ENCODE measurements at regions not wholly inside any gene's neighbourhood (a gene's known extent, or its start where the extent isn't known, plus 50 kb on each side); places are given as distances from the start of the nearest gene placed in this dataset.

- 84% methylated on average over 6 of the region's 7 CpGs for WGBS
- Histone ChIP-seq H3K36me3 (ENCODE audit: control insufficient read depth in 1 of 2, insufficient read depth in 2 of 2, low read depth in 1 of 2, low read length in 2 of 2) (no peaks in the 10 kb centered on the region), H3K4me1 (ENCODE audit: control insufficient read depth, insufficient read depth, low read depth, low read length) (no peaks in the 10 kb centered on the region), H4K91ac (ENCODE audit: low read length) (no peak overlapping the region), H3K9ac (ENCODE audit: low read length) (peak overlapping the region; percentile 64), H2BK120ac (ENCODE audit: low read depth, low read length) (no peak overlapping the region), H2BK5ac (ENCODE audit: low read depth, low read length, poor library complexity, severe bottlenecking) (no peak overlapping the region), H2BK15ac (ENCODE audit: low read depth, poor library complexity, severe bottlenecking) (no peak overlapping the region), H2AK5ac (ENCODE audit: low read length, severe bottlenecking) (no peak overlapping the region), H3K27ac (ENCODE audit: low read length, poor library complexity, severe bottlenecking) (no peak overlapping the region), H4K8ac (ENCODE audit: low read length) (no peak overlapping the region), H3K23ac (ENCODE audit: low read length in 2 of 2) (no peak overlapping the region), H3K4ac (ENCODE audit: low read depth in 1 of 2, low read length in 2 of 2) (no peak overlapping the region), H3K14ac (ENCODE audit: low read length in 2 of 2) (no peak overlapping the region), H3K4me3 (ENCODE audit: insufficient read depth in 1 of 2, low read depth in 1 of 2, low read length in 2 of 2) (peak overlapping the region in 1 of 2 experiments; percentile 3), H3K9me3 (ENCODE audit: control insufficient read depth, low read length) (no peaks in the 10 kb centered on the region), H3K79me1 (replicated peaks; ENCODE audit: low read length, poor library complexity, severe bottlenecking) (no peaks in the 10 kb centered on the region), H3K27me3 (ENCODE audit: control insufficient read depth in 1 of 2, insufficient read depth in 1 of 2, low read length in 2 of 2) (peaks cover 0 to 4% of the 10 kb centered on the region in 2 experiments), H3K4me2 (ENCODE audit: low read length, poor library complexity, severe bottlenecking) (no peak overlapping the region), H3K18ac (ENCODE audit: low read depth in 1 of 2, low read length in 2 of 2) (no peak overlapping the region), H2BK12ac (ENCODE audit: low read length in 2 of 2) (no peak overlapping the region), H2AFZ (ENCODE audit: low read depth, low read length) (no peak overlapping the region)
- no peak for DNase-seq
These were observed 94.4 kb upstream of the GREM2 start for GRCh38 chr1:240706150-240706935.

GRCh38 chr1:240705579-240705978 lies 93.6 kb upstream of the GREM2 start:
- Histone ChIP-seq H3K23ac (ENCODE audit: low read length in 2 of 2) (no peak overlapping the region), H3K18ac (ENCODE audit: low read depth in 1 of 2, low read length in 2 of 2) (no peak overlapping the region), H3K4me1 (ENCODE audit: control insufficient read depth, insufficient read depth, low read depth, low read length) (no peaks in the 10 kb centered on the region), H3K4me3 (ENCODE audit: insufficient read depth in 1 of 2, low read depth in 1 of 2, low read length in 2 of 2) (no peak overlapping the region), H3K14ac (ENCODE audit: low read length in 2 of 2) (no peak overlapping the region), H2BK12ac (ENCODE audit: low read length in 2 of 2) (no peak overlapping the region), H2BK120ac (ENCODE audit: low read depth, low read length) (no peak overlapping the region), H3K9me3 (ENCODE audit: control insufficient read depth, low read length) (no peaks in the 10 kb centered on the region), H4K8ac (ENCODE audit: low read length) (no peak overlapping the region), H2AFZ (ENCODE audit: low read depth, low read length) (no peak overlapping the region), H2BK5ac (ENCODE audit: low read depth, low read length, poor library complexity, severe bottlenecking) (no peak overlapping the region), H3K4me2 (ENCODE audit: low read length, poor library complexity, severe bottlenecking) (no peak overlapping the region), H3K4ac (ENCODE audit: low read depth in 1 of 2, low read length in 2 of 2) (no peak overlapping the region), H3K9ac (ENCODE audit: low read length) (peak overlapping the region; percentile 64), H3K27ac (ENCODE audit: low read length, poor library complexity, severe bottlenecking) (no peak overlapping the region), H2AK5ac (ENCODE audit: low read length, severe bottlenecking) (no peak overlapping the region), H4K91ac (ENCODE audit: low read length) (no peak overlapping the region), H3K27me3 (ENCODE audit: control insufficient read depth in 1 of 2, insufficient read depth in 1 of 2, low read length in 2 of 2) (peaks cover 0 to 4% of the 10 kb centered on the region in 2 experiments), H3K36me3 (ENCODE audit: control insufficient read depth in 1 of 2, insufficient read depth in 2 of 2, low read depth in 1 of 2, low read length in 2 of 2) (no peaks in the 10 kb centered on the region), H2BK15ac (ENCODE audit: low read depth, poor library complexity, severe bottlenecking) (no peak overlapping the region), H3K79me1 (replicated peaks; ENCODE audit: low read length, poor library complexity, severe bottlenecking) (no peaks in the 10 kb centered on the region)
- 83% methylated on average over 1 of the region's 3 CpGs for WGBS
- DNase-seq = no peak

- peak; percentile 52 for DNase-seq
- no peak overlapping the region for H2BK120ac ChIP-seq (ENCODE audit: low read depth, low read length)
- H2AK5ac ChIP-seq (ENCODE audit: low read length, severe bottlenecking) = no peak overlapping the region
- H3K79me1 ChIP-seq (replicated peaks; ENCODE audit: low read length, poor library complexity, severe bottlenecking) = no peaks in the 10 kb centered on the region
- H3K9me3 ChIP-seq (ENCODE audit: control insufficient read depth, low read length) = no peaks in the 10 kb centered on the region
- no peak overlapping the region for H2BK5ac ChIP-seq (ENCODE audit: low read depth, low read length, poor library complexity, severe bottlenecking)
- H2BK12ac ChIP-seq (ENCODE audit: low read length in 2 of 2) = no peak overlapping the region
- no peak overlapping the region for H3K23ac ChIP-seq (ENCODE audit: low read length in 2 of 2)
- no peaks in the 10 kb centered on the region for H3K4me1 ChIP-seq (ENCODE audit: control insufficient read depth, insufficient read depth, low read depth, low read length)
- no peak overlapping the region for H3K14ac ChIP-seq (ENCODE audit: low read length in 2 of 2)
- no peak overlapping the region for H3K18ac ChIP-seq (ENCODE audit: low read depth in 1 of 2, low read length in 2 of 2)
- H3K4ac ChIP-seq (ENCODE audit: low read depth in 1 of 2, low read length in 2 of 2) = no peak overlapping the region
- WGBS = 75% methylated on average over 5 of the region's 5 CpGs
- no peak overlapping the region for H2BK15ac ChIP-seq (ENCODE audit: low read depth, poor library complexity, severe bottlenecking)
- H3K4me3 ChIP-seq (ENCODE audit: insufficient read depth in 1 of 2, low read depth in 1 of 2, low read length in 2 of 2) = no peak overlapping the region
- no peak overlapping the region for H4K8ac ChIP-seq (ENCODE audit: low read length)
- no peak overlapping the region for H4K91ac ChIP-seq (ENCODE audit: low read length)
- no peak overlapping the region for H3K27ac ChIP-seq (ENCODE audit: low read length, poor library complexity, severe bottlenecking)
- no peaks in the 10 kb centered on the region for H3K27me3 ChIP-seq (ENCODE audit: control insufficient read depth in 1 of 2, insufficient read depth in 1 of 2, low read length in 2 of 2)
- H3K36me3 ChIP-seq (ENCODE audit: control insufficient read depth in 1 of 2, insufficient read depth in 2 of 2, low read depth in 1 of 2, low read length in 2 of 2) = no peaks in the 10 kb centered on the region
- no peak overlapping the region for H2AFZ ChIP-seq (ENCODE audit: low read depth, low read length)
- H3K4me2 ChIP-seq (ENCODE audit: low read length, poor library complexity, severe bottlenecking) = no peak overlapping the region
- no peak overlapping the region for H3K9ac ChIP-seq (ENCODE audit: low read length)
These were observed 89.5 kb upstream of the GREM2 start for GRCh38 chr1:240701412-240701811.

GRCh38 chr1:240695416-240695815 lies 83.5 kb upstream of the GREM2 start:
- H4K91ac ChIP-seq (ENCODE audit: low read length) = no peak overlapping the region
- no peak overlapping the region for H2BK12ac ChIP-seq (ENCODE audit: low read length in 2 of 2)
- 94% methylated on average over 3 of the region's 4 CpGs for WGBS
- no peak overlapping the region for H4K8ac ChIP-seq (ENCODE audit: low read length)
- no peak overlapping the region for H3K4me3 ChIP-seq (ENCODE audit: insufficient read depth in 1 of 2, low read depth in 1 of 2, low read length in 2 of 2)
- H2BK5ac ChIP-seq (ENCODE audit: low read depth, low read length, poor library complexity, severe bottlenecking) = no peak overlapping the region
- H2BK120ac ChIP-seq (ENCODE audit: low read depth, low read length) = no peak overlapping the region
- H3K79me1 ChIP-seq (replicated peaks; ENCODE audit: low read length, poor library complexity, severe bottlenecking) = no peaks in the 10 kb centered on the region
- H3K4me2 ChIP-seq (ENCODE audit: low read length, poor library complexity, severe bottlenecking) = no peak overlapping the region
- H2BK15ac ChIP-seq (ENCODE audit: low read depth, poor library complexity, severe bottlenecking) = no peak overlapping the region
- no peak overlapping the region for H3K4ac ChIP-seq (ENCODE audit: low read depth in 1 of 2, low read length in 2 of 2)
- no peaks in the 10 kb centered on the region for H3K9me3 ChIP-seq (ENCODE audit: control insufficient read depth, low read length)
- H3K27me3 ChIP-seq (ENCODE audit: control insufficient read depth in 1 of 2, insufficient read depth in 1 of 2, low read length in 2 of 2) = no peaks in the 10 kb centered on the region
- H2AK5ac ChIP-seq (ENCODE audit: low read length, severe bottlenecking) = no peak overlapping the region
- H3K14ac ChIP-seq (ENCODE audit: low read length in 2 of 2) = no peak overlapping the region
- H3K23ac ChIP-seq (ENCODE audit: low read length in 2 of 2) = no peak overlapping the region
- DNase-seq = no peak
- no peak overlapping the region for H2AFZ ChIP-seq (ENCODE audit: low read depth, low read length)
- no peaks in the 10 kb centered on the region for H3K36me3 ChIP-seq (ENCODE audit: control insufficient read depth in 1 of 2, insufficient read depth in 2 of 2, low read depth in 1 of 2, low read length in 2 of 2)
- H3K4me1 ChIP-seq (ENCODE audit: control insufficient read depth, insufficient read depth, low read depth, low read length) = no peaks in the 10 kb centered on the region
- no peak overlapping the region for H3K27ac ChIP-seq (ENCODE audit: low read length, poor library complexity, severe bottlenecking)
- H3K9ac ChIP-seq (ENCODE audit: low read length) = no peak overlapping the region
- no peak overlapping the region for H3K18ac ChIP-seq (ENCODE audit: low read depth in 1 of 2, low read length in 2 of 2)
